Natural killer cell treated with Interleukin-12 subunit alpha and Interleukin-12 subunit beta and Interleukin-15 and Interleukin-18, amount 100 ng/mL, for 72 hours (primary cell): ENCODE measurements at regions not wholly inside any gene's neighbourhood (a gene's known extent, or its start where the extent isn't known, plus 50 kb on each side); places are given as distances from the start of the nearest gene placed in this dataset.

Experiments used
- ATAC-seq, 2 donors: fragments of 150-1000 bp; cut with Tn5 transposase in 1 of 2; sonication (Bioruptor Pico), chemical (Tn5 transposase) in 1 of 2; 2 replicates each; pipeline ENCODE4 v1.10.0; 2021
- DNase-seq: peaks from one replicate; pipeline ENCODE4 v3.0.0; 2022; ENCODE audit warnings: low spot score
- H3K27ac Mint-ChIP-seq, 2 donors: 1 replicate in 1 of 2; 2 replicates in 1 of 2; pipeline ENCODE4 v1.8.0; 2022; ENCODE audit warnings: mixed read lengths in 2 of 2, mild to moderate bottlenecking in 1 of 2, moderate library complexity in 1 of 2
- H3K27me3 Mint-ChIP-seq, 2 donors: 1 replicate in 1 of 2; 2 replicates in 1 of 2; pipeline ENCODE4 v1.8.0; 2022; ENCODE audit warnings: mixed read lengths in 2 of 2
- H3K36me3 Mint-ChIP-seq: one replicate; pipeline ENCODE4 v1.8.0; 2022; ENCODE audit warnings: mixed read lengths
- H3K4me1 Mint-ChIP-seq, 2 donors: 1 replicate in 1 of 2; 2 replicates in 1 of 2; pipeline ENCODE4 v1.8.0; 2022; ENCODE audit warnings: low read depth in 2 of 2, mixed read lengths in 2 of 2, mild to moderate bottlenecking in 1 of 2
- H3K4me3 Mint-ChIP-seq: one replicate; pipeline ENCODE4 v1.8.0; 2022; ENCODE audit warnings: mixed read lengths
- H3K9me3 Mint-ChIP-seq: 2 replicates; pipeline ENCODE4 v1.8.0; 2022; ENCODE audit warnings: mixed read lengths

GRCh38 chr1:219347921-219348391 is 174.3 kb downstream of the LYPLAL1 start:
- Mint-ChIP-seq H3K27me3 (peaks cover 0 to 11% of the 10 kb centered on the region in 2 donors), H3K9me3 (peaks cover 26% of the 10 kb centered on the region), H3K27ac (no peak overlapping the region), H3K36me3 (peaks cover 13% of the 10 kb centered on the region), H3K4me3 (no peak overlapping the region), H3K4me1 (no peaks in the 10 kb centered on the region)
- DNase-seq (no peak), ATAC-seq (no peak)

GRCh38 chr1:219347376-219347775 is 173.7 kb downstream of the LYPLAL1 start:
- Mint-ChIP-seq H3K27me3 (peaks cover 0 to 11% of the 10 kb centered on the region in 2 donors), H3K9me3 (peaks cover 26% of the 10 kb centered on the region), H3K4me1 (no peaks in the 10 kb centered on the region), H3K4me3 (no peak overlapping the region), H3K36me3 (peaks cover 13% of the 10 kb centered on the region), H3K27ac (no peak overlapping the region)
- ATAC-seq (no peak), DNase-seq (no peak)

GRCh38 chr1:219345953-219346352 is 172.3 kb downstream of the LYPLAL1 start:
- Mint-ChIP-seq H3K27ac (no peak overlapping the region), H3K4me1 (no peaks in the 10 kb centered on the region), H3K27me3 (peaks cover 0 to 11% of the 10 kb centered on the region in 2 donors), H3K9me3 (peaks cover 23% of the 10 kb centered on the region), H3K4me3 (no peak overlapping the region), H3K36me3 (peaks cover 13% of the 10 kb centered on the region)
- DNase-seq (no peak), ATAC-seq (no peak)

- ATAC-seq, result no peak
- no peak overlapping the region for H3K4me3 Mint-ChIP-seq
- peaks cover 25% of the 10 kb centered on the region for H3K9me3 Mint-ChIP-seq
These were observed 169.2 kb downstream of the LYPLAL1 start for GRCh38 chr1:219342836-219343235.

DNA sequence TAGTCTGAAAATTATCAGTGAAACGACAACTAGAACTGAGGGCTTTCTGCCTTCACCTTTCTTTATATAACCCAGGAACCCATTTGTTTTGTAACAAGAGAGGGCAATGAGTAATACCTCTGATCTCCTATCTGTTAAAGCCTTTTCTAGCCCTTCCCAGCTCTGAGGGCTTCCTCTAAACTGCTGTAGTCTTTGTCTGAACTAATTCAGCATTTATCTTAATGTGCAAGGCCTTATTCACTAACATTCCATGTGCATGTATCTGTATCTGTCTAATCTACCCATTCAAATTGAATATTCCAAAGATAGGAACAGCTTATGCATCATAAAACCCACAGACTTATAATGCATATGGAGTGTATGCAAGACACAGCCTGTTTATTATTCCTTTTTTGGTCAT is 167.1 kb downstream of the LYPLAL1 start:
- peaks cover 0 to 11% of the 10 kb centered on the region in 2 donors for H3K27me3 Mint-ChIP-seq
- H3K36me3 Mint-ChIP-seq, result peaks cover 1% of the 10 kb centered on the region

More at GRCh38 chr1:219342836-219343235, 169.2 kb downstream of the LYPLAL1 start:
- Mint-ChIP-seq H3K4me1 (no peaks in the 10 kb centered on the region), H3K27ac (no peak overlapping the region), H3K27me3 (peaks cover 0 to 11% of the 10 kb centered on the region in 2 donors), H3K36me3 (peaks cover 13% of the 10 kb centered on the region)
- DNase-seq, result no peak

GRCh38 chr1:219339466-219339865 is 165.8 kb downstream of the LYPLAL1 start:
- Mint-ChIP-seq H3K4me3 (no peak overlapping the region), H3K27ac (no peak overlapping the region), H3K4me1 (no peaks in the 10 kb centered on the region), H3K27me3 (peaks cover 0 to 13% of the 10 kb centered on the region in 2 donors), H3K9me3 (peaks cover 15% of the 10 kb centered on the region), H3K36me3 (no peaks in the 10 kb centered on the region)
- ATAC-seq (no peak), DNase-seq (no peak)

More for the DNA sequence above, 167.1 kb downstream of the LYPLAL1 start:
- Mint-ChIP-seq H3K27ac (no peak overlapping the region), H3K4me3 (no peak overlapping the region), H3K4me1 (no peaks in the 10 kb centered on the region), H3K9me3 (peaks cover 19% of the 10 kb centered on the region)
- ATAC-seq (no peak), DNase-seq (no peak)

- ATAC-seq, result no peak
- no peaks in the 10 kb centered on the region for H3K36me3 Mint-ChIP-seq
- peaks cover 0 to 9% of the 10 kb centered on the region in 2 donors for H3K27me3 Mint-ChIP-seq
- no peak for DNase-seq
- H3K27ac Mint-ChIP-seq, result no peak overlapping the region
- H3K4me1 Mint-ChIP-seq, result no peaks in the 10 kb centered on the region
- no peak overlapping the region for H3K4me3 Mint-ChIP-seq
- peaks cover 9% of the 10 kb centered on the region for H3K9me3 Mint-ChIP-seq
These were observed 163.9 kb downstream of the LYPLAL1 start for GRCh38 chr1:219337588-219337987.

GRCh38 chr1:219333626-219334025 is 159.9 kb downstream of the LYPLAL1 start:
- Mint-ChIP-seq H3K9me3 (peaks cover 6% of the 10 kb centered on the region), H3K4me3 (no peak overlapping the region), H3K27me3 (peaks cover 0 to 9% of the 10 kb centered on the region in 2 donors), H3K27ac (no peak overlapping the region), H3K36me3 (no peaks in the 10 kb centered on the region), H3K4me1 (no peaks in the 10 kb centered on the region)
- ATAC-seq (no peak), DNase-seq (no peak)

DNA sequence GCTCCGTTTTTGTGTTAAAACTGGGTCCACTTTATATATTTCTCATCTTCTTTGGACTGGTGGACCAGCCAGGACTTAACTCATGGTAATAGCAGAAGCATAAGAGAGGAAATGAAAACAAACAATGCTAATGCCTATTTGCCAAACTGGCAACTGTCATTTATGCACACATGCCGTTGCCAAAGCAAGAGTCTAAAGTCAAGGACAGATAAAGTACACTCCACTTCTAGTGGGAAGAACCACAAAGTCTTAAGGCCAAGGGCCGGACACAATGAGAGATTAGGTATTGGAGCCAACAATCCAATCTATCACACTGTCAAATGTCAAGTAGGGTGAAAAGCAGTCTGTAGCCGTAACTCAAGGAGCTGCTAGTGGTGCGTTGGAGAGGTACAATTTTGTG is 157.7 kb downstream of the LYPLAL1 start:
- H3K4me3 Mint-ChIP-seq, result no peak overlapping the region
- ATAC-seq, result no peak
- no peak for DNase-seq
- H3K9me3 Mint-ChIP-seq, result peaks cover 13% of the 10 kb centered on the region
- peaks cover 0 to 9% of the 10 kb centered on the region in 2 donors for H3K27me3 Mint-ChIP-seq
- no peaks in the 10 kb centered on the region for H3K36me3 Mint-ChIP-seq
- H3K27ac Mint-ChIP-seq, result no peak overlapping the region
- no peaks in the 10 kb centered on the region for H3K4me1 Mint-ChIP-seq

DNA sequence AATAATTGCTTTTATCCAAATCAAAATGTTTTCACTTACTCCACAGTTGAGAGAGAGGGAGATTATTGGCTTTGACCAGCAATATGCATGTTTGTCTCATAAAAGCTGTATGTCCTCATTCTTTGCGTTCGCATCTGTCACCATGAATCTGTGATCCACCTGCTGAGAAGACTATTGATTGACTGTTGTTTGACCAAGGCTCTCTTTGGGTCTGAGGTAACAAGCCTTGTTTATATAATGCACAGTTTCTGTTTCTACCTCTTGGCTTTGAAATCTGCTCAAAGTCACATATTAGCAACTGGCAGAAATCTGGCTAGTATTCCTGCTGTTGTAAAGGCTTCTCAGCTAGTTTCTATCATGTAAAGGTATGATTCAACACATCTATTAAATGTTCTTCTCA is 157.0 kb downstream of the LYPLAL1 start:
- no peak overlapping the region for H3K27ac Mint-ChIP-seq
- no peaks in the 10 kb centered on the region for H3K36me3 Mint-ChIP-seq
- peaks cover 13% of the 10 kb centered on the region for H3K9me3 Mint-ChIP-seq
- peaks cover 0 to 9% of the 10 kb centered on the region in 2 donors for H3K27me3 Mint-ChIP-seq
- DNase-seq (no peak), ATAC-seq (no peak)
- H3K4me1 Mint-ChIP-seq, result no peaks in the 10 kb centered on the region
- no peak overlapping the region for H3K4me3 Mint-ChIP-seq

- ATAC-seq, result no peak
- DNase-seq, result no peak
- H3K27me3 Mint-ChIP-seq, result peaks cover 0 to 7% of the 10 kb centered on the region in 2 donors
- no peaks in the 10 kb centered on the region for H3K4me1 Mint-ChIP-seq
- no peak overlapping the region for H3K27ac Mint-ChIP-seq
- H3K9me3 Mint-ChIP-seq, result peaks cover 13% of the 10 kb centered on the region
- no peaks in the 10 kb centered on the region for H3K36me3 Mint-ChIP-seq
- no peak overlapping the region for H3K4me3 Mint-ChIP-seq
These were observed 156.3 kb downstream of the LYPLAL1 start for GRCh38 chr1:219330001-219330400.

- no peaks in the 10 kb centered on the region for H3K36me3 Mint-ChIP-seq
- no peak overlapping the region for H3K27ac Mint-ChIP-seq
- H3K9me3 Mint-ChIP-seq, result peaks cover 13% of the 10 kb centered on the region
- no peak for DNase-seq
- peaks cover 0 to 5% of the 10 kb centered on the region in 2 donors for H3K27me3 Mint-ChIP-seq
- ATAC-seq, result no peak
- H3K4me1 Mint-ChIP-seq, result no peaks in the 10 kb centered on the region
- H3K4me3 Mint-ChIP-seq, result no peak overlapping the region
These were observed 155.9 kb downstream of the LYPLAL1 start for GRCh38 chr1:219329578-219329977.

DNA sequence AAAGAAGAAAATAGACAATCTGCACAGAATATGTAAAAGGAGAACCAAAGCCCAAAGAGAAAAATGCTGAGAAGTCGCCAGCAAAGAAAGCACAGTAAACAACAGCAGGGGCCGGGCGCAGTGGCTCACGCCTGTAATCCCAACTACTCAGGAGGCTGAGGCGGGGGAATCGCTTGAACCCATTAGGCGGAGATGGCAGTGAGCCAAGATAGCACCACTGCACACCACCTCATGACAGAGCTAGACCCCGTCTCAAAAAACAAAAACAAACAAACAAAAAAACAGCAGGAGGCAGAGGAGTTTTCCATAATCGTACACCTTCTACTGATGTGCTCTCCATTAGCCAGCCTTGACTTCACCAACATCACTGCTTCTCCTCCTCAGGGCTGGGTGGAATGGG is 153.2 kb downstream of the LYPLAL1 start:
- Mint-ChIP-seq H3K27me3 (no peaks in the 10 kb centered on the region), H3K36me3 (no peaks in the 10 kb centered on the region), H3K4me1 (no peaks in the 10 kb centered on the region), H3K27ac (no peak overlapping the region), H3K4me3 (no peak overlapping the region), H3K9me3 (peaks cover 10% of the 10 kb centered on the region)
- ATAC-seq, result no peak
- DNase-seq, result no peak

- Mint-ChIP-seq H3K27ac (no peak overlapping the region), H3K9me3 (peaks cover 10% of the 10 kb centered on the region), H3K27me3 (no peaks in the 10 kb centered on the region), H3K36me3 (no peaks in the 10 kb centered on the region), H3K4me1 (no peaks in the 10 kb centered on the region), H3K4me3 (no peak overlapping the region)
- ATAC-seq, result no peak
- DNase-seq, result no peak
These were observed 151.7 kb downstream of the LYPLAL1 start for GRCh38 chr1:219325368-219325742.
